HG02885 (cell line): ENCODE measurements at regions not wholly inside any gene's neighbourhood (a gene's known extent, or its start where the extent isn't known, plus 50 kb on each side); places are given as distances from the start of the nearest gene placed in this dataset.

Source experiments
- ATAC-seq: cut with Tn5 transposase; IDR thresholded peaks from one replicate; pipeline ENCODE4 v1.9.1; 2021; ENCODE audit warnings: mild to moderate bottlenecking; ENCODE audit not compliant: unreplicated experiment, poor library complexity

DNA sequence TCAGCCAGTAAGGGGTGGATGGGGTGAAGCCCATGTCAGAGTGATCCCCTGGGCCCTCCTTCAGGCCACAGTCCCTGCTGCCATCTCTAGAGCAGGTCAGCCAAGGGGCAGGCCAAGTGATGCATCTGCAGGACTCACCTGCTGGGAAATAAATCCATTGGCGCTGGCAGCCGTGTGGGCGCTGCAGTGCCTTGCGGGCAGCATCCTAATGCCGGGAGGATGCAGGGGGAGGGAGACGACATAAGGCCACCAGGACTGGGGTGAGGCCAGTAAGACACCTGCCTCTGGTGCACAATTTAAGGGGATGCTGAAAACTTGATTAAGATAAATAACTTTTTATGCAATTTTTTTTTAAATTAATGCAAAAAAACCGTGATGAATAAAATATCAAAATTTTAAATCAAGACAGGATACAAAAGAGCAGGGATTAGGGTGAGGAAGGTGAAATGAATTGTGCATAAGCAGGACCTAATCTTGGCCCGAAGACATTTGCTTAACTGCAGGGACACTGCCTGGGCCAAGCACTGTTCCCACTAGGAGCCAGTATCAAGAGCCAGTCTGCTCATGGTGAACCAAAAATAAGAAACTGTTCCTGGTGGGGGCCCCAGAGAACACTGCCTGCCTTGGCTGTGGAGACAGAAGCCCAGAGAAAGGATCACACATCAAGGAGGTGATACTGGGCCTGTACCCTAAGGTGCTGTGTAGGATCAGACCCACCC, 67.5 kb upstream of the CPLX2 start:
- no peak for ATAC-seq

DNA sequence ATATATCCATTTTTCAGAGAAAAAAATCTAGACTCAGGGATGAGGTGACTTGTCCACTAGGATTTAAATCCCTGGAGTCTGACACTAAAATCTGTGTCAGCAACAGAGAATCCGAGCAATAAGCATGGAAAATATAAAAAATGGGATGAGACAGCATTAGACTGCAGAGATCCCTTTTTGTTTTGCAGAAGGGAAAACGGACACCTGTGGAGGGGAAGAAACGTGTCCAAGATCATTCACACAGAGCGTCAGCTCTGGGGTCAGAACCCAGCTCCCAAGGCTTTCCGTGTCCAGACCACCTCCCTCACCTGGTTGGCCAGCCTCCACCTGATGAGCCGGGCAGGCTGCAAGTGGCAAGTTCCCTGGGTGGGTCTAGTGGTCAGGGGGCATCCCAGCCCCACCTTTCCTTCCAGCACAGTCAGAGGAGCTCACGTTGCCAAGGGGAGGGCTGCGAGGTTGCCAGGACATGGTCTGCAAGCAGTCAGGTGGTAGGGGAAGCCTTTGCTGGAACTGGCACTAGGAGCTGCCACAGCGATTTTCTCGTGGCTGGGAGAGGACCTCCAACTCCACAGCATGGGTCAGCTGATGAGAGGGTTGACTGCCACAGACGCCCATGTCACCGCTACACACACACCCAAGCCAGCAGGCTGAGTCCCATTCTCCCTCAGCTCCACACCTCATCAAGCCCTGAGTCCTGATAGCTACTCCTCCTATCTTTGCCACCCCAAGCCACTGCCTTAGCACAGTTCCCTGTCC, 65.9 kb upstream of the CPLX2 start:
- no peak for ATAC-seq

DNA sequence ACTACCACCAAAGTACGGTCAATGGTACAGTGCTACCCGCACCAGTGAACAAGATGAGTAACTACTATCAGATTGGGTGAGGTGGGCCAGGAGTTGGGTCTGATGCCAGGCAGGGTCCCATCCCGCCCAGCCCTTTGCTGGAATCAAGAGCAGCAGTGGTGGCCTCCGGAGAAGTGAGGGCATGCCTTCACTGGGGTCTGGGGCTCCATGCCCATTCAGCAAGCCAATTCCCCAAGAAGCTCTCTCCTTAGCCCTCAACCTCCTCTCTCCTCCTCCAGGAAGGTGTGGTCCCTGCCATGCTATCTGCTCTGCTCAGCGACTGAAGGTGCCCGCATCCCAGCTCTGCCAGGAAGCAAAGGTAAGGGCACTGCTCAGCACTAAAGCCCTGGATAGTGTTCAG, 62.7 kb upstream of the CPLX2 start:
- ATAC-seq = no peak

- ATAC-seq = no peak
Measured at GRCh38 chr5:175809531-175810121, 61.8 kb upstream of the CPLX2 start.

- ATAC-seq = no peak
Measured at GRCh38 chr5:175810457-175810856, 60.9 kb upstream of the CPLX2 start.

DNA sequence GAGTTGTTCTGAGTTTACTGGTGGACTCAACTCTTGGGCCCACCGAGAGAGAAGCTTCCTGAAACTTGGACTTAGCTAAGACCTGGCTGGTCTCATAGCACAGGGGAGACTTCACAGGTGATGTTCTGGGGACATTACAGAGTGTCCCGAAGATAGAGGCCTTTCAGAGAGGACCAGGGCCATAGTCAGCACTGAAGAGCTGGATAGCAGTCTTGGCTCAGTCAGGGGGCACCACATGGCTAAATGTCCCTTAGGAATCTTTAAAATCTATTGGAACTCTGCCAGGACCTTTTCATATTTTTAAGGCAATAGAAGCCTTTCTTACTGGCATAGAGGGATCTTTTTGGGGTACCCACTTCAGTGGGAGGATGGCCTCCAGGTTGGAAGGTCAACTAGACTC, 59.8 kb upstream of the CPLX2 start:
- ATAC-seq = no peak

- ATAC-seq = no peak
Measured at GRCh38 chr5:175813943-175814630, 57.3 kb upstream of the CPLX2 start.

DNA sequence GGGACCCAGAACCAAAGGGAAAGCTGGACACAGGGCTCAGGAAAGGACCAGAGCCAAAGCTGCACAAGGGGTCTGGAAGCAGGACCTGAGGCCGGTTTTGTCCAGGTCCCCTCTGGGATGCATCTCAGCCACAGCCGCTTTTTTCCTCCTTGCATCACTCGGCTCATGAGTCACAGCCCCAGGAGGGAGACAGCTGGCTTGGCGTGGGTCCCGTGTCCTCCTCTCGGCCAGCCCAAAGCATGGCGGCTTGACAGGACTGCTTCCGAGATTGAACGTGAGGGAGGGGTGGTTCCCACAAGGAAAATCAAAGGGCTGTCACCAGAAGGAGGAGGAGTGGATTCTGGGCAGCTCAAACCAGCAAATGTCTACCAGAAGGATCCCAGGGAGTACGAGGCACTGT, 56.7 kb upstream of the CPLX2 start:
- ATAC-seq = no peak

GRCh38 chr5:175815126-175815913, 56.1 kb upstream of the CPLX2 start:
- no peak for ATAC-seq

DNA sequence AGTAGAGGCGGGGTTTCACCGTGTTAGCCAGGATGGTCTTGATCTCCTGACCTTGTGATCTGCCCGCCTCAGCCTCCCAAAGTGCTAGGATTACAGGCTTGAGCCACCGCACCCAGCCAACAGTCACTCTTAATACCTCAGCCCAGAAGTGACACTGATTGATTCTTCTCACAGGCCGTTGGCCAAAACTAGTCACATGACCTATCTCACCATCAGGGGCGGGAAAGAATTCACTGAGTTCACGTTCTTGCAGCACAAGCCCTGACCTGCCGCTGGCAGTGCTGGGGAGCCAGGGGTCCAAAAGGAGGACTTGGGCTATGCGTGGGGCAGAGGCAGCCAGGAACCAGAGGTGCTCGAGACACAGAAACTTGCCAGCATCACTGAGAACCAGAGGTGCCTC, 55.0 kb upstream of the CPLX2 start:
- ATAC-seq = no peak

GRCh38 chr5:175819090-175819425, 52.3 kb upstream of the CPLX2 start:
- no peak for ATAC-seq

DNA sequence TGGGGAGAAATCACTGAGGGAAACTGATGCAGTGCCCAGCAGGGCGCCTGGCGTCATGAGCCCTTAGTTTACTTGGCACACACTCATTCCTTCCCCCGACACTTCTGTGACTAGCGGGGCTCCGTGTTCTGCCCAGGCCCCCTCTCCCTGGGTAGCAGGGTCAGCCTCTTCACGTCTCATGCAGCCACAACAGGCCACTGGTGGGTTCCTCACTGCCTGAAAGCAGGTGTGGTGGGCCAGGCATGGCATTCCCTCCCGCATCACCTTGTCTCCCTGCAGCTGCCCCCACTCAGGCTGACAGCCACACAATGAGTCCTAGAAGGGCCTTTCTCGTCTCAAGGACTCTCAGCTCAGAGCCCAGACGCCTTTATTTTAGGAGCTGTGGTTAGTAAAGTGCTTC, 51.1 kb upstream of the CPLX2 start:
- ATAC-seq = no peak
